DND-41 (cell line): ENCODE measurements at regions not wholly inside any gene's neighbourhood (a gene's known extent, or its start where the extent isn't known, plus 50 kb on each side); places are given as distances from the start of the nearest gene placed in this dataset.

Experiments
- EZH2 ChIP-seq: IDR thresholded peaks from 3 replicates; pipeline ENCODE4 v1.6.1; 2012; ENCODE audit warnings: borderline replicate concordance, low read depth, mild to moderate bottlenecking, moderate library complexity, low read length, inconsistent platforms; ENCODE audit not compliant: severe bottlenecking
- TF ChIP-seq, protein P1 (sequence below): IDR thresholded peaks from 2 replicates; pipeline ENCODE4 v1.5.1; 2012; ENCODE audit warnings: borderline replicate concordance, low read length, moderate library complexity, mild to moderate bottlenecking; ENCODE audit not compliant: poor library complexity, severe bottlenecking; ENCODE audit errors: extremely low read depth

DNA sequence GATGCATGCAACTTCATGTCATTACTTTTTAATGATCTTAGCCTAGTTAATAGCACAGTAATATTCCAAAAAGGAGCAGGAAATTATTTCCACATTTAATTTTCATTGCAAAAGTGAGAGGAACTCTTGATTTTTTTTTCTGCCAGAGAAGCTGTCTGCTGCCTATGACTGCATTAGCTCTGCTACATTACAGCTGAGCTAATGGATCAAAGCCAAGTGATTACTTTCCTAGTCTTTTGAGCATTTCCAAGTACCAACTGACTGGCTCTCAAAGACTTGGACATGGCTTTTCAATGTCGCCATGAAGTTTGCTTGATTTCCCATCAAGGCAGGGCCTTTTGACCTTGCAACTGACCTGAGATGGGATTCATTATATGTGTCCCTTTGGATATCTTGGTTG lies 356.6 kb upstream of the XYLT1 start:
- TF ChIP-seq, protein P1, sequence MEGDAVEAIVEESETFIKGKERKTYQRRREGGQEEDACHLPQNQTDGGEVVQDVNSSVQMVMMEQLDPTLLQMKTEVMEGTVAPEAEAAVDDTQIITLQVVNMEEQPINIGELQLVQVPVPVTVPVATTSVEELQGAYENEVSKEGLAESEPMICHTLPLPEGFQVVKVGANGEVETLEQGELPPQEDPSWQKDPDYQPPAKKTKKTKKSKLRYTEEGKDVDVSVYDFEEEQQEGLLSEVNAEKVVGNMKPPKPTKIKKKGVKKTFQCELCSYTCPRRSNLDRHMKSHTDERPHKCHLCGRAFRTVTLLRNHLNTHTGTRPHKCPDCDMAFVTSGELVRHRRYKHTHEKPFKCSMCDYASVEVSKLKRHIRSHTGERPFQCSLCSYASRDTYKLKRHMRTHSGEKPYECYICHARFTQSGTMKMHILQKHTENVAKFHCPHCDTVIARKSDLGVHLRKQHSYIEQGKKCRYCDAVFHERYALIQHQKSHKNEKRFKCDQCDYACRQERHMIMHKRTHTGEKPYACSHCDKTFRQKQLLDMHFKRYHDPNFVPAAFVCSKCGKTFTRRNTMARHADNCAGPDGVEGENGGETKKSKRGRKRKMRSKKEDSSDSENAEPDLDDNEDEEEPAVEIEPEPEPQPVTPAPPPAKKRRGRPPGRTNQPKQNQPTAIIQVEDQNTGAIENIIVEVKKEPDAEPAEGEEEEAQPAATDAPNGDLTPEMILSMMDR: no peak
- no peak for TF ChIP-seq EZH2
